ENCODE measurements at regions not wholly inside any gene's neighbourhood (a gene's known extent, or its start where the extent isn't known, plus 50 kb on each side); places are given as distances from the start of the nearest gene placed in this dataset.

DNA sequence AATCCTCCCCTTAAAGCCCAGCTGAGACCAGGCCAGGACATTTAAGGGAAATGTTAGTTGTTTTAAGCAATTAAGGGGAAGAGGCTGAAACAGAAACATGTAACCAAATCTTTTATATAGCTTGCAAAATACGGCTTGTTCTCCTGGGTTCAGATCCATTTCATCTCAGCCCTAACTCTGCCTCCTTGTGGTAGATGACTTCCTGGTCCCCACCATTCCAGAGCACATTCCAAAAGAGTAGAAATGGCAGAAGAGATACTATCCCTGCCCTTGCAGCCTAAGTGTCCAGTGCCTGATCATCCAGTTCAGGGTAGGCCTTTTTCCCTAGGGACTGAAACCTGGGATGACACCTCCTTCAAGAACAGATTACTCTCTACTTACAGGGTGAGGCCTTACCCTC lies 266.2 kb upstream of the VEPH1 start:
- TF ChIP-seq, protein P1, sequence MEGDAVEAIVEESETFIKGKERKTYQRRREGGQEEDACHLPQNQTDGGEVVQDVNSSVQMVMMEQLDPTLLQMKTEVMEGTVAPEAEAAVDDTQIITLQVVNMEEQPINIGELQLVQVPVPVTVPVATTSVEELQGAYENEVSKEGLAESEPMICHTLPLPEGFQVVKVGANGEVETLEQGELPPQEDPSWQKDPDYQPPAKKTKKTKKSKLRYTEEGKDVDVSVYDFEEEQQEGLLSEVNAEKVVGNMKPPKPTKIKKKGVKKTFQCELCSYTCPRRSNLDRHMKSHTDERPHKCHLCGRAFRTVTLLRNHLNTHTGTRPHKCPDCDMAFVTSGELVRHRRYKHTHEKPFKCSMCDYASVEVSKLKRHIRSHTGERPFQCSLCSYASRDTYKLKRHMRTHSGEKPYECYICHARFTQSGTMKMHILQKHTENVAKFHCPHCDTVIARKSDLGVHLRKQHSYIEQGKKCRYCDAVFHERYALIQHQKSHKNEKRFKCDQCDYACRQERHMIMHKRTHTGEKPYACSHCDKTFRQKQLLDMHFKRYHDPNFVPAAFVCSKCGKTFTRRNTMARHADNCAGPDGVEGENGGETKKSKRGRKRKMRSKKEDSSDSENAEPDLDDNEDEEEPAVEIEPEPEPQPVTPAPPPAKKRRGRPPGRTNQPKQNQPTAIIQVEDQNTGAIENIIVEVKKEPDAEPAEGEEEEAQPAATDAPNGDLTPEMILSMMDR (IDR thresholded peaks at IDR 0.05; ENCODE audit: low read depth, low read length), result no peak
- Histone ChIP-seq H3K27me3 (ENCODE audit: control insufficient read depth, insufficient read depth, low read length) (no peaks in the 10 kb centered on the region), H3K4me3 (ENCODE audit: low read depth, low read length) (no peak overlapping the region), H3K9me3 (ENCODE audit: control insufficient read depth, insufficient read depth, low read length) (no peaks in the 10 kb centered on the region), H3K27ac (ENCODE audit: low read depth, low read length) (no peak overlapping the region)
- CTCF ChIA-PET, result no interaction called here
- POLR2A ChIA-PET, result no interaction called here
- no peak for DNase-seq (ENCODE audit: low read depth, low spot score)

DNA sequence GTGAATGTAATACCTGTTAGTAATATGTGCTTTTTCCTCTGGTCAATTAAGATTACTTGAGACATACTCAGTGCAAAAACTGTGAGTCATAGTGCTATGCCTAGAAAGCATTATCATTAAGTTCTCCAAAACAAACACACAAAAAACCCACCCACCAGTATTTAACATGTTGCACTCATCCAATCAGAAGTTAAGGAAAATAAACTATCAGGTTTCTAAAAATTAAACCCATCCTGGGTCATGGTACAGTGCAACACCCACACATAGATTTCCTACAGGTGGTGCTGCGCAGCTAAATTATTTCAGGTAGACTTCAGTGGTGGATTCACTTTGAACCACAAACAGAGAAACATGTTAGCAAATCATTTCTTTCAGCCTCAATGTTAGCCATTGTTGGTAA lies 264.4 kb upstream of the VEPH1 start:
- Histone ChIP-seq H3K9me3 (ENCODE audit: control insufficient read depth, insufficient read depth, low read length) (no peaks in the 10 kb centered on the region), H3K27me3 (ENCODE audit: control insufficient read depth, insufficient read depth, low read length) (no peaks in the 10 kb centered on the region), H3K4me3 (ENCODE audit: low read depth, low read length) (no peak overlapping the region), H3K27ac (ENCODE audit: low read depth, low read length) (no peak overlapping the region)
- ChIA-PET POLR2A (no interaction called here), CTCF (no interaction called here)
- TF ChIP-seq, protein P1 (IDR thresholded peaks at IDR 0.05; ENCODE audit: low read depth, low read length), result no peak
- no peak for DNase-seq (ENCODE audit: low read depth, low spot score)

DNA sequence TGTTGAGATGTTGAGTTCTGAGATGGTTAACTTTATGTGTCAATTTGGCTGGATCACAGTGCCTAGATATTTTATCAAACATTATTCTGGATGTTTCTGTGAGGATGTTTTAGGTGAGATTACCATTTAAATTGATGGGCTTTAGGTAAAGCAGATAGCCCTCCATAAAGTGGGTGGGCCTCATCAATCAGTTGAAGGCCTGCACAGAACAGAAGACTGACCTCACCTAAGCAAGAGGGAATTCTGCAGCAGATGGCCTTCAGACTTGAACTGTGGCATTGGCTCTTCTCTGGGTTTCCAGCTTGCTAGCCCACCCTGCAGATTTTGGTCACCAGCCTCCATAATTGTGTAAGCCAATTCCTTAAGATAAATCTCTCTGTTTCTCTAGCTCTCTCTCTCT lies 260.4 kb upstream of the VEPH1 start:
- TF ChIP-seq, protein P1 (IDR thresholded peaks at IDR 0.05; ENCODE audit: low read depth, low read length), result no peak
- POLR2A ChIA-PET, result no interaction called here

DNA sequence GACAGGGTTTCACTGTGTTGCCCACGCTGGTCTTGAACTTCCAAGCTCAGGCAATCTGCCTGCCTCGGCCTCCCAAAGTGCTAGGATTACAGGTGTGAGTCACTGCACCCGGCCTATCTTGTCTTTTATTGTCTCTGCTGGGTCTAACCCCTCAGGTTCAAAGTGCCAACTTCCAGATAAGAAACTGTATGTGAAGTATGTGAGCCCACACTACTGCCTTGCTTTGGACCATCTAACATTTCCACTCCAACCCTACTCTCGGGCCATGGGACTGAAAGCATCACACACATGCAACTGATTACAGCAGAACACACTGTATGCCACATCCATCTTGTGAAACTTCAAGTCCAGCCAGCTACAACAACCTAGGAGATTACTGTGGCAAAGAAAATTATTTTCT lies 256.1 kb upstream of the VEPH1 start:
- DNase-seq (ENCODE audit: low read depth, low spot score), result no peak
- Histone ChIP-seq H3K27ac (ENCODE audit: low read depth, low read length) (no peak overlapping the region), H3K9me3 (ENCODE audit: control insufficient read depth, insufficient read depth, low read length) (no peaks in the 10 kb centered on the region), H3K4me3 (ENCODE audit: low read depth, low read length) (no peak overlapping the region), H3K27me3 (ENCODE audit: control insufficient read depth, insufficient read depth, low read length) (no peaks in the 10 kb centered on the region)
- ChIA-PET POLR2A (no interaction called here), CTCF (no interaction called here)
- TF ChIP-seq, protein P1 (IDR thresholded peaks at IDR 0.05; ENCODE audit: low read depth, low read length), result no peak

More for the DNA sequence above, 260.4 kb upstream of the VEPH1 start:
- no peak for DNase-seq (ENCODE audit: low read depth, low spot score)
- Histone ChIP-seq H3K4me3 (ENCODE audit: low read depth, low read length) (no peak overlapping the region), H3K9me3 (ENCODE audit: control insufficient read depth, insufficient read depth, low read length) (no peaks in the 10 kb centered on the region), H3K27me3 (ENCODE audit: control insufficient read depth, insufficient read depth, low read length) (no peaks in the 10 kb centered on the region), H3K27ac (ENCODE audit: low read depth, low read length) (no peak overlapping the region)
- CTCF ChIA-PET, result no interaction called here

DNA sequence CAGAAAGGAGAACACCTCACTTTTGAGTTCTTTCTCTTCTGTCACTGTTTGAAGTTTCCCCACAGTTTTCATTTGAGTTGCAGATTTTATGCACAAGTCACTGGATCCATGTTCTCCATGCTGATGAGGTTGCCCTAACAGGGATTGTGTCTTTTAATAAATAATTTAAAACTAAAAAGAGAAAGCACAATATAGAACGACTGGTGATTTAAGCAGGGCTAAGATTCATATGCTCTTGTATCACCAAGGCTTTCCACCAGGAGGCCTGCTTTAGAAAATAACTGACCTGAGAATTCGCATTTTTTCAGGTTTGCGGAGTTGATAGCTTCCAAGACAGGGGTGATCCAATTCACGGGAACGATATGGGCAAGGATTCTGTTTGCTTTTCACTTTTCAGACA lies 252.0 kb upstream of the VEPH1 start:
- no peak overlapping the region for H3K4me3 ChIP-seq (ENCODE audit: low read depth, low read length)
- CTCF ChIA-PET, result interaction anchor here (1.2 kb wide), 1 partner anchor 777 kb away, joined by 3 read pairs; no protein-coding TSS in a partner anchor
- no peak overlapping the region for H3K27ac ChIP-seq (ENCODE audit: low read depth, low read length)
- no peak for DNase-seq (ENCODE audit: low read depth, low spot score)
- no peaks in the 10 kb centered on the region for H3K9me3 ChIP-seq (ENCODE audit: control insufficient read depth, insufficient read depth, low read length)
- TF ChIP-seq, protein P1 (IDR thresholded peaks at IDR 0.05; ENCODE audit: low read depth, low read length), result peak; percentile 36
- POLR2A ChIA-PET, result no interaction called here
- H3K27me3 ChIP-seq (ENCODE audit: control insufficient read depth, insufficient read depth, low read length), result no peaks in the 10 kb centered on the region

All from AG04450 (cell line).